GM18858 (cell line): ENCODE measurements at regions not wholly inside any gene's neighbourhood (a gene's known extent, or its start where the extent isn't known, plus 50 kb on each side); places are given as distances from the start of the nearest gene placed in this dataset.
"Not testable (repeated sequence)": the region's sequence is repeated elsewhere in the genome, so short reads cannot be mapped to it uniquely, and the experiment has no call there.

Source experiments
- ATAC-seq: cut with Tn5 transposase; IDR thresholded peaks from one replicate; pipeline ENCODE4 v1.9.1; 2021; ENCODE audit not compliant: unreplicated experiment

GRCh38 chrX:125503769-125504168, 184.1 kb downstream of the TEX13C start:
- ATAC-seq, result no peak

DNA sequence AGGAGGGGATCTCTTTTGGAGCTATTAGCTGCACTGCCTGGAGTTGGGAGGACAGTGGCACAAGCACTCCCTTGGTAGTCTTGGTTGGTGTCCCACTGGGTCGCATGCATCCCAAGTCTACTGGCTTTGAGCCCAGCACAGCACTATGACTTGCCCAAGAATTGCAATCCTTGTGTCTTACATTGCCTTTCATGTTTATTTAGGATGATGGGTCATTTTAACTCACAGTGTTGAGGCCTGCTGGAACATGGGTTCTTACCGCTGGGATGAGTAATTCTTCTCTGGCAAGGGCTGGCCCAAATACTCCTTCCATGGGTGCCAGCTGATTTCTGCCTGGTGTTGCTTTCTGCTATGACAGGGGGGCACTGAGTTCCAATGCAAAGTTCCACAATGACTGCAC, 185.5 kb downstream of the TEX13C start:
- ATAC-seq, result no peak

GRCh38 chrX:125507119-125507518, 187.4 kb downstream of the TEX13C start:
- no peak for ATAC-seq

- ATAC-seq, result no peak
Observed at GRCh38 chrX:125520029-125520428, 200.4 kb downstream of the TEX13C start.

GRCh38 chrX:125522752-125523151, 203.1 kb downstream of the TEX13C start:
- ATAC-seq, result no peak

GRCh38 chrX:125532411-125533089, 212.9 kb downstream of the TEX13C start:
- no peak for ATAC-seq

- ATAC-seq, result no peak
Observed at GRCh38 chrX:125533352-125533751, 213.7 kb downstream of the TEX13C start.

GRCh38 chrX:125544031-125544660, 224.5 kb downstream of the TEX13C start:
- ATAC-seq, result no peak

GRCh38 chrX:125544856-125545255, 225.2 kb downstream of the TEX13C start:
- no peak for ATAC-seq

DNA sequence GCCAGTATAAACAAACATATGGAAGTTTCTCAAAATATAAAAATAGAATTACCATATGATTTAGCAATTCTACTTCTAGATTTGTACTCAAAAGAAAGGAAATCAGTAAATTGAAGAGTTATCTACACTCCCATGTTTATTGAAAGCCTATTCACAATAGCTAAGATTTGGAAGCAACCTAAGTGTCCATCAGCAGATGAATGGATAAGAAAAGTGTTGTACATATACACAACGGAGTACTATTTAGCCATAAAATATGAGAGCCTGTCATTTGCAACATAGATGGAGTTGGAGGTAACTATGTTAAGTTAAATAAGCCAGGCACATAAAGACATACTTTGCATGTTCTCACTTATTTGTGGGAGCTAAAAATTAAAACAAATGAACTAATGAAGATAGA, 257.8 kb downstream of the TEX13C start:
- no peak for ATAC-seq

DNA sequence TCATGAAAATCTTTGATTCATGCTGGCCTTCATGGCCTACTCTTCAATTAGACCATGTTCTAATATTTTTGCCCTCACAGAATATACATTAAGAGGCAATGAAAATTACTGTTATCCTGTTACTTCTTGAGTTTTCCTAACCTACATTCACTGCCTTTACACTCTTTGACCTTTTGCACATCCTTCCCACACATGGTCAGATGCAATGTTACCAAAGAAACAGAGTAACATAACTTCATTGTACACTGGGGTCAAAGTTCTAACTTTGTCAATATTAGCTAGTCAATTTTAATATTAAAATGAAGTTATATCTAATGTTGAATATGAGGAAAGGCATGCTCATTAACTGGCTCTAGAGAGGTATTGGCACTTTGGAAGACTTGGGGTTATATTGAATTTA, 284.8 kb downstream of the TEX13C start:
- ATAC-seq, result no peak

- no peak for ATAC-seq
Observed at GRCh38 chrX:125605145-125605544, 285.5 kb downstream of the TEX13C start.

DNA sequence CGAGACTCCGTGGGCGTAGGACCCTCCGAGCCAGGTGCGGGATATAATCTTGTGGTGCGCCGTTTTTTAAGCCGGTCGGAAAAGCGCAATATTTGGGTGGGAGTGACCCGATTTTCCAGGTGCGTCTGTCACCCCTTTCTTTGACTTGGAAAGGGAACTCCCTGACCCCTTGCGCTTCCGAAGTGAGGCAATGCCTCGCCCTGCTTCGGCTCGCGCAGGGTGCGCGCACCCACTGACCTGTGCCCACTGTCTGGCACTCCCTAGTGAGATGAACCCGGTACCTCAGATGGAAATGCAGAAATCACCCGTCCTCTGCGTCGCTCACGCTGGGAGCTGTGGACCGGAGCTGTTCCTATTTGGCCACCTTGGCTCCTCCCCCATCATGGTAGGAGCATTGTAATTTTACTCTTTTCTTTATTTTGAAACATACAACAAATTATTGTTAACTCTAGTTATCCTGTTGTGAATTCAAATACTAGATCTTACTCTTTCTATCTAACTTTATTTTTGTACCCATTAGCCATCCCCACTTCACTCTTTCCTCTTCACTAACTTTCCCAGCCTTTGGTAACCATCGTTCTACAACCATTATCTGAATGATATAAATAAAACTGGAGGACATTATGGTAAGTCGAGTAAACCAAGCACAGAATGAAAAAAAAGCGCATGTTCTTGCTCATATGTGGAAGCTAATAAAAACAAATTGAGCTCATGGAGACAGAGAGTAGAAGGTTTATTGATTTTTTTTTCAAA, 295.1 kb downstream of the TEX13C start:
- not testable (repeated sequence) for ATAC-seq

DNA sequence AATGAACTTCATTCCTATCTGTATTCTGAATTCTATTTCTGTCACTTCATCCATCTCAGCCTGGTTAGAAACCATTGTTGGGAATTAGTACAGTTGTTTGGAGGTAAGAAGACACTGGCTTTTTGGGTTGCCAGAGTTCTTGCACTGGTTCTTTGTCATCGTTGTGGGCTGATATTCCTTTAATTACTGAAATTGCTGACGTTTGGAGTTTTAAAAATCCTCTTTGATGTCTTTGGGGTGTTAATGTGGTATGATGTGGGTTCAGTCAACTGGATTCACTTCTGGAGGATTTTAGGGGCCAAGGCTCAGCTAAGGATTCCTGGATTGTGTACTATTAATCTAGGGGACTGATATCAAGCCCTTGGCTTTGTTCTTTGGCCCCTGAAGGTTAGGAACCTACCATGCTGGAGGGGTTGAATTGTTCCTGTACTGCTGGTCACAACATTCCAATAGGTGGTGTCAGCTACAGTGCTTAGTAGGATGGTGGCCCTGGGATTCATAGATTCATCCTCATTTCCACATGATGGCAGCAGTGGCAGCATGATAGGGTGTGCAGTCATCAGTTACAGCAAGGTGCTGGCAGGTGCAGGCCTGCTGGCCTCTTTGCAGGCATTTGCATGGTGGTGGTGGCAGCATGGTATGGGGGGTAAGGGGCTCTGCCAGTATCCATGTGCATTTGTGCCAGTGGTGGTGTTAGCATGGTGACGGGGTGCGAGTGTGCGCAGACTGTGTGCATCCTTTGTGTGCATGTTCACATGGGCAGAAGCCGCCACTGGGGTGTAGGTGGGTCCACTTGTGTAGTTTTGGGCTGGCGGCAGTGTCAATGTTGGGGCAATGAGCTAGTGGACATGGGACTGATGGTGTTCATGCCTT, 301.3 kb downstream of the TEX13C start:
- no peak for ATAC-seq

DNA sequence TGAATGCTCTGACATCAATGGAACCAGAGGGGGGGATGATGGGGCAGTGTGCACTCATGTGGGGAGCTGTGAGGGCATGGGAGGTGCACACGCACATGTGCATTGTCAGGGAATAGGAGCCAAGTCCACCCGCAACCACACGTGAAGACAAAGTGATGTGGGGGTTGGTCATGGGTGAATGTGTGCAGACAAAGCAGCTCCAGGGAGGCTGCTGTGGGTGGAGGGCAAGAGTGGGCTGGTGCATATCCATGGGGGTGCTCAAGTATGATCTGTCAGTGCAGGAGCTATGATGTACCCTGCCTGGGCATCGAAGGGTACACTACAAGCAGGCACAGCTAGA, 301.9 kb downstream of the TEX13C start:
- no peak for ATAC-seq

GRCh38 chrX:125622899-125623298, 303.2 kb downstream of the TEX13C start:
- no peak for ATAC-seq

GRCh38 chrX:125627676-125628075, 308.0 kb downstream of the TEX13C start:
- no peak for ATAC-seq

- ATAC-seq, result no peak
Observed at GRCh38 chrX:125628435-125628834, 308.8 kb downstream of the TEX13C start.

- ATAC-seq, result no peak
Observed at GRCh38 chrX:125641405-125641804, 321.7 kb downstream of the TEX13C start.

GRCh38 chrX:125646195-125646594, 326.5 kb downstream of the TEX13C start:
- ATAC-seq, result no peak

- no peak for ATAC-seq
Observed at GRCh38 chrX:125651426-125651825, 331.8 kb downstream of the TEX13C start.
